Colon (tissue), 2 donors: ENCODE measurements at regions not wholly inside any gene's neighbourhood (a gene's known extent, or its start where the extent isn't known, plus 50 kb on each side); places are given as distances from the start of the nearest gene placed in this dataset.

Experiments used
- FAIRE-seq: peaks from 2 replicates; lab custom pipeline; 2012; peaks lifted over from hg19 to GRCh38; lab: Jason Lieb, UNC
- donor health status: control.
- donor health status: control.

- FAIRE-seq: no peak
Measured at GRCh38 chr16:9476744-9477143, 385.3 kb downstream of the HAPSTR1 start.

DNA sequence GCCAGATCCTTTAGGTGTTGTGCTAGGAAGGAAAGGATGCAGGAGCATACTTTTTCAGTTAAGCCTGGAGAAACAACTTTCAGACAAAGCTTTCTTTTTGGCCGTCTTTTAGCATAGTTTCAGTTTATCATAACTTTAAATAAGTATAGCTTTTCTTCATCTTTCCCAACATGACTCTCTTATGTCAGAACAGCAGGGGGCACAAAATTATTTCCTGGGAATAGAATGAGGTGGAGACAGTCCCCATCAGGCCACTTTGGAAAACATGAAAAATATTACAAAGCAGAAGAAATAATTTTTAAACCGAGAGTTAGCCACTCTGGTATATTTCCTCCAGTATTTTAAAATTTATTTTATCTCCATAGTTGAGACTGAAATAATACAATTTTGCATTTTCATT is 387.6 kb downstream of the HAPSTR1 start:
- no peak for FAIRE-seq

- no peak for FAIRE-seq
Measured at GRCh38 chr16:9480503-9480902, 389.1 kb downstream of the HAPSTR1 start.

DNA sequence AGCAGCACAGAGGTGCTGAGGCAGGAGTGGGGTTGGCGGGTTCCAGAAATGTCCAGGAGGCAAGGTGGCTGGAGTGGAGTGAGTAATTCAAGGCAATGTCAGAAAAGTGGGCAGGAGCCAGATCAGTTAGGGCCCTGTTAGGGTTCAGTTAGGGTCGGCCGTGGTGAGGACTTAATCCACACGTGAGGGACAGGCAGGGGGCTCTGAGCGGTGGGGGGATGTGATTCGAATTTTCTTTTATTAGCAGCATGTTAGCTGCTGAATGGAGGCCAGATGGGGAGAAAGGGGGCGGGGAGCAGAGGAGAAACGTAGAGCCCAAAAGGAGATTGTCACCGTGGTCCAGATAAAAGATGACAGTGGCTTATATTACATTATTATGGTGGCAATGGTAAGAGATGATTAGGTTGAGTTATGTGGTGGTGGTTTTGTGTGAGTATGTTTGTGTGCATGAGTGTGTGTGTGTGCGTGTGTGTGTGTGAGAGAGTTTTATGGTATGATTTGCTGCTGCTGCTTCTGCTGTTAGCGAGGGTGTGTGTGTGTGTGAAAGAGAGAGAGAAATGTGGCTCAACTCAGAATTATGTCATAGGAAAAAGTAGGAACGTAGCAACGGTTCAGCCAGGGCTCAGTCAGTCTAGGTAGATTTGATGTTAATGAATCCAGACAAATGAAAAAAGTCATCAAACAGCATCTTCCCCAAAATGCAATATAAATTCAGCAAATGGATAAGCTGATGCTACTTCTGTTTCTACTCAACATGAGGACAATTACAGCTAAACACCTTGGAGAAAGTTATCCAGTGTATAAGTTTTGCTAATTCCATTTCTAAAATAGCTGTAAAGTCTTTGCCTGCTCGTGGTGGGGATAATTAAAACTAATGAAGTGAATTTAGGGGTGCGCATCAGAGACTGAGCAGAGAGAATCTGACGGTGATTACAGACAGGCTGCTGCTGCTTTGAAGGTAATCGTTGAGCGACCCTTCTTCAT is 390.6 kb downstream of the HAPSTR1 start:
- FAIRE-seq: no peak

- FAIRE-seq: no peak
Measured at GRCh38 chr16:9484426-9484825, 393.0 kb downstream of the HAPSTR1 start.

GRCh38 chr16:9484881-9485280 is 393.4 kb downstream of the HAPSTR1 start:
- no peak for FAIRE-seq

GRCh38 chr16:9489835-9490467 is 398.5 kb downstream of the HAPSTR1 start:
- FAIRE-seq: no peak

DNA sequence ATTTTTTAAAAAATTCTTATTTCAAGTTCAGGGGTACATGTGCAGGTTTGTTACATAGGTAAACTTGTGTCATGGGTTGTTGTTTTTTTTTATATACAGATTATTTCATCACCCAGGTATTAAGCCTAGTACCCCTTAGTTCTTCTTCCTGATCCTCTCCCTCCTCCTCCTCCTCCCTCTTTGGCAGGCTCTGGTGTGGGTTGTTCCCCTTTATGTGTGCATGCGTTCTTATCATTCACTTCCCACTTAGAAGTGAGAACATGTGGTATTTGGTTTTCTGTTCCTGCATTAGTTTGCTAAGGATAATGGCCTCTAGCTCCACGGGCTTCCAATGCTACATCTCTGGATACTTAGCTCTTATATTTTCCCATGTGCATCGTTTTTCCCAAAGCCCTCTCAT is 404.4 kb downstream of the HAPSTR1 start:
- no peak for FAIRE-seq

DNA sequence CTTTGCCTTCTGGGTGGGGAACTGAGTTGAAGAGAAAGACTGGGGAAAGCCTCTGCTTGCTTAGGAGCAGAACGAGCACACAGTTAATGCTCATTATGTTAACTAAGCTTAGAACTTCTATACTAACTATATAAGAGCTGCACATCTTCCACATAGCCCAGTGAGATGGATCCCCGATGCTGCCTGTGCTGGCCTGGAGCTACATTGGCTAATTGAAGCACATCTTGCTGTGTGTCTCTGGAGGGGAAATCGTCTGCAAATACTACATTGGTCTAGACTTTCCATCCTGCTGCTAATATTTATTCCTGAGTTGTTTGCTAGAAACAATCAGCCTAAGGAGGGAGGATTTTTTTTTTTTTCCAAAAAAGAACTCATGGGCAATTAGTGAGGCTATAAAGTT is 406.3 kb downstream of the HAPSTR1 start:
- FAIRE-seq: no peak

GRCh38 chr16:9499941-9500593 is 408.6 kb downstream of the HAPSTR1 start:
- FAIRE-seq: no peak

DNA sequence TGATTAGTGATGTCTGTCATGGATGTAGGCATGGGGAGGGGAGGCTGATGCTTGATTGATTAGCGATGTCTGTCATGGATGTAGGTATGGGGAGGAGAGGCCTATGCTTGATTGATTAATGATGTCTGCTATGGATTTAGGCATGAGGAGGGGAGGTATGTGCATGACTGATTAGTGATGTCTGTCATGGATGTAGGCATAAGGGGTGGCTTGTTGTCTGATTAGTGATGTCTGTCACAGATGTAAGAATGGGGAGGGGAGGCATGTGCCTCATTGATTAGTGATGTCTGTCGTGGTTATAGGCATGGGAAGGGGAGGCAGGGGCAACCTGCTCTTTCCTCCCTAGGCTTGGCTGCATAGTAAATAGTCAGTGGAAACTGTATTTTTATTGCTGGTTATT is 409.4 kb downstream of the HAPSTR1 start:
- no peak for FAIRE-seq

DNA sequence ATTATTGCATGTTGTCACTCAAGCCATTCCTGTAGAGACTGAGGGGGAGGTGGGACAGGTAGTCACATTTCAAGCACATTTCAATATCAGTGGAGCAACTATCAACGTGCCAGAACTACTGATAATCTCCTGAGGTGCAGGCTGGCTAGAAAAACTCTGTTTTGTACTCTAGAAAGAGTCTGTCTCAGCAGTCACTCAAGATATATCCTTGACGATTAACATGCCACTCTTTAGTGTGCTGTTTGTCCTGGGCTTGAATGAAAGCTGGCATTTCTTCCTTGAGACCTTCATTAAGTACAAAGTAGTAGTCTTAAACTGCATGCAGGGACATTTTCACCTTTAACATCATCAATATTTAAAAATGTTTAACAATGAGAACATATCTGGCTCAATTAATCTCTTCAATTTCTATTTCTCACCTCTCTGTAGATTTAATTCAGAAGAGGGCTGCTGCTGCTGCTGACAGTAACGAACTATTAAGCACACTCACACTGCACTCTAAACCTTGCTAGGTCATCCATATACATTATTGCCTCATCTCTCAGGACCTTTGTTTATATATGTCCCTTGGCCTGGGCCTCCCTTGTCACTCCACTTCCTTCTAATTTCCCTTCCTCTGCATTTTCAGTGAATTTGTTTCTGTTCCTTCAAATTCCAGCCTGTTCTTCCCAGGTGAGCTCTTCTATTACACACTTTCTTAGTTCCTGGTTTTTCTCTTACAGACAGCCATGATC is 412.0 kb downstream of the HAPSTR1 start:
- FAIRE-seq: no peak

GRCh38 chr16:9508328-9508936 is 417.0 kb downstream of the HAPSTR1 start:
- no peak for FAIRE-seq

- no peak for FAIRE-seq
Measured at GRCh38 chr16:9509663-9510062, 418.2 kb downstream of the HAPSTR1 start.

GRCh38 chr16:9511389-9511788 is 419.9 kb downstream of the HAPSTR1 start:
- no peak for FAIRE-seq

- no peak for FAIRE-seq
Measured at GRCh38 chr16:9516444-9516843, 425.0 kb downstream of the HAPSTR1 start.

DNA sequence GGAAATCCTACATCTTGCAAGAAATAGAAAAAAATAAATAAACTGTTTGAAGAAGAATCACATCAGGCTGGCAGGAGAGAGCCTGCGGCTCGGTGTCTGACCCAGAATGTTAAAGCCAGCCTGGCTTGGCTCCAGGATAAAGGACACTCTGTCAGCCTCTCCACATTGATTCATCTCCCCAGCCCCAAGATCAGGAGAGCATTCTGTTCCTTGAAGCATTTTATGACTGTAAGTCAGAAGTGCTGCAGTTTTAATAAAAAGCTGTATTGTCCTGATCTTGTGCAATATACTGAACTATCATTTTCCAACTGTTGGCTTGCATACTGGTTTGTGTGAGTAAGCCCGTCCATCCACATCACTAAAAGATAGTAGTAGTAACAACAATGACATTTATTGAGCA is 426.6 kb downstream of the HAPSTR1 start:
- FAIRE-seq: no peak

GRCh38 chr16:9518581-9518980 is 427.1 kb downstream of the HAPSTR1 start:
- no peak for FAIRE-seq

- no peak for FAIRE-seq
Measured at GRCh38 chr16:9521749-9522370, 430.4 kb downstream of the HAPSTR1 start.

DNA sequence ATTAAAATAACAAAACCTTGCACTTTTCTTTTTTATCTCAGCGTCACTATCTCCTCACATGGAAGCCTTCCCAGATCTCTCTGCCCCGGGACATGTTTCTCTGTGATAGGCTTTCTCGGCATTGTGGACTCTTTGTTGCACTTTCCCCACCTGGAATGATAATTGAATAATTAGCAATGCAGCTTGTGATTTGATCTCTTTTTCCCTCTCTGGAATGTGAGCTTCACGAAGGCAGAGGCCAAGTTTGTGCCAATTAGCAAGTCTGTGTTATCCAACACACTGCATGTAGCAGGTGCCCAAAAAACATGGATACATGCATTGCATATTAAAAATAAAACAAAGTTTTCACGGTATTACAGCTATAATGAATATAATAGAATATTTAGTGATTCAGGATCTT is 431.2 kb downstream of the HAPSTR1 start:
- FAIRE-seq: no peak

DNA sequence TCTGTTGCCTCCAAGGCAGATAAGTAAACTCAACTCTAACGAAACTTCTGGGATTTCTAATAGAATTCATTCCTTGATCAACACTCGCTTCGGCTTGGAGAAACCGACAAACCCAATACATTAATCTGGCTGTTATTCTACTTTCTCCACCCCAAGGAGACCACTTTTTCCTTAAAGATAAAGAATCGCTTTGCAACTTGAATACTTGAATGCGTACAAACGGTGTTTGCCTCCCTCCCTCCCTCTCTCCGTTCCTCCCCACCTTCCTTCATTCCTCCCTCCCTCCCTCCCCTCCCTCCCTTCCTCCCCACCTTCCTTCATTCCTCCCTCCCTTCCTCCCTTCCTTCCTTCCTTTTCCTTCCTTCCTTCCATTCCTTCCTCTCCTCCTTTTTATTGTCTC is 432.6 kb downstream of the HAPSTR1 start:
- FAIRE-seq: no peak
